ENCODE measurements at regions not wholly inside any gene's neighbourhood (a gene's known extent, or its start where the extent isn't known, plus 50 kb on each side); places are given as distances from the start of the nearest gene placed in this dataset.

DNA sequence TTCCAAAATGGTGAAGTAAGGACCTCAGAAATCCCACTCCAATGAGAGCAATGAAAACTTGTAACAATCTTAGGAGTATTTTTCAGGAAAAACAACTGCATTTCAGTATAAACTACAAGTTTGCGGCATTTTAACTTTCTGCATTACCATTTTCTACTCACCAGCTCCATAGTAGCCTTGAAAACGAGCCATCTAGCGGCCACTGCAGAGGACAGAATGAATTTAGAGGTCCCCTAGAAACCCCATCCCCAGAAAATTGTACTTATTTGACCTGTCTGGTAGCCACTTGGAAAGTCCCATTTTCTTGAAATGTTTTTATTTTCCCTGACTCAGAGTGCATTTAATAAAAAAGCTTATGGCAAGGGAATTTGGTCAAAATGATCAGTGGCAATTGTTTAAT lies 205.4 kb upstream of the ITGA1 start:
- TF ChIP-seq, protein P1, sequence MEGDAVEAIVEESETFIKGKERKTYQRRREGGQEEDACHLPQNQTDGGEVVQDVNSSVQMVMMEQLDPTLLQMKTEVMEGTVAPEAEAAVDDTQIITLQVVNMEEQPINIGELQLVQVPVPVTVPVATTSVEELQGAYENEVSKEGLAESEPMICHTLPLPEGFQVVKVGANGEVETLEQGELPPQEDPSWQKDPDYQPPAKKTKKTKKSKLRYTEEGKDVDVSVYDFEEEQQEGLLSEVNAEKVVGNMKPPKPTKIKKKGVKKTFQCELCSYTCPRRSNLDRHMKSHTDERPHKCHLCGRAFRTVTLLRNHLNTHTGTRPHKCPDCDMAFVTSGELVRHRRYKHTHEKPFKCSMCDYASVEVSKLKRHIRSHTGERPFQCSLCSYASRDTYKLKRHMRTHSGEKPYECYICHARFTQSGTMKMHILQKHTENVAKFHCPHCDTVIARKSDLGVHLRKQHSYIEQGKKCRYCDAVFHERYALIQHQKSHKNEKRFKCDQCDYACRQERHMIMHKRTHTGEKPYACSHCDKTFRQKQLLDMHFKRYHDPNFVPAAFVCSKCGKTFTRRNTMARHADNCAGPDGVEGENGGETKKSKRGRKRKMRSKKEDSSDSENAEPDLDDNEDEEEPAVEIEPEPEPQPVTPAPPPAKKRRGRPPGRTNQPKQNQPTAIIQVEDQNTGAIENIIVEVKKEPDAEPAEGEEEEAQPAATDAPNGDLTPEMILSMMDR (IDR thresholded peaks at IDR 0.05; ENCODE audit: borderline replicate concordance, control extremely low read depth, extremely low read depth, insufficient read depth, missing control alignments) = no peak
- in situ Hi-C loops (cut with MboI; ENCODE audit: low sequenced_read_pairs, unreplicated experiment) = no loop called here
- DNase-seq (ENCODE audit: low spot score) = no peak

DNA sequence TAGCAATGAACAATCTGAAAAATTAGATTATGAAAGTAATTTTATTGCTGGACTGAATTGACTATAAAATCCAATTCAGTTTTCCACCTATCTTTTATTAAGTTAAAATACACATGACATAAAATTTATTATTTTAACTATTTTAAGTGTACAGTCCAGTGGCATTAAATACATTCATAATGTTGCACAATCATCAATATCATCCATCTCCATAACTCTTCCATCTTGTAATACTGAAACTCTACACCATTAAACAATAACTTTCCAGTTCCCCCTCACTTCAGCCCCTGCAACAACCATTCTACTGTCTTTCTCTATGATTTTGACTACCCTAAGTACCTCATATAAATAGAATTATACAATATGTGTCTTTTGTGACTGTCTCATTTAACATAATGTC lies 200.6 kb upstream of the ITGA1 start:
- in situ Hi-C loops (cut with MboI; ENCODE audit: low sequenced_read_pairs, unreplicated experiment) = no loop called here
- DNase-seq (ENCODE audit: low spot score) = no peak
- TF ChIP-seq, protein P1 (IDR thresholded peaks at IDR 0.05; ENCODE audit: borderline replicate concordance, control extremely low read depth, extremely low read depth, insufficient read depth, missing control alignments) = no peak

GRCh38 chr5:52597625-52598024 lies 190.1 kb upstream of the ITGA1 start:
- in situ Hi-C loops (cut with MboI; ENCODE audit: low sequenced_read_pairs, unreplicated experiment) = no loop called here
- no peak for DNase-seq (ENCODE audit: low spot score)
- TF ChIP-seq, protein P1 (IDR thresholded peaks at IDR 0.05; ENCODE audit: borderline replicate concordance, control extremely low read depth, extremely low read depth, insufficient read depth, missing control alignments) = no peak

DNA sequence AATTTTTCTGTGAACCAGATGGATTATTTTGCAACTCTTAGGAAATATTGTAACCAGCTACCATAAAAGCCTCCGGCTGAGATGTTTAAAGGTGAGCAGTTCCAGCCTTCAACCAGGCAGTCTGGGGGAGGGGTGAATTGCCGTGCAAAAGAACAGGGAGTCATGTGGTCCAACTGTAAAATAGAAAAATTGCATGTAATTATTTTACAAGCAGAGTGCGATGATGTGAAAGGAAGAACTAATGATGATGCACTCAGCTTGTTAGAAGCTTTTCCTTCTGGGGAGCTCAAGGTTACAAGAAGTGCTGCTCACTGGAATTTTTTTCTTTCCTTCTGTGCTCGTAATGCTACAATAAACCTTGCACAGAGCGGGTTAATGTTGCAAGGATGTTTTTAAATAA lies 188.7 kb upstream of the ITGA1 start:
- in situ Hi-C loops (cut with MboI; ENCODE audit: low sequenced_read_pairs, unreplicated experiment) = no loop called here
- DNase-seq (ENCODE audit: low spot score) = no peak
- TF ChIP-seq, protein P1 (IDR thresholded peaks at IDR 0.05; ENCODE audit: borderline replicate concordance, control extremely low read depth, extremely low read depth, insufficient read depth, missing control alignments) = no peak

DNA sequence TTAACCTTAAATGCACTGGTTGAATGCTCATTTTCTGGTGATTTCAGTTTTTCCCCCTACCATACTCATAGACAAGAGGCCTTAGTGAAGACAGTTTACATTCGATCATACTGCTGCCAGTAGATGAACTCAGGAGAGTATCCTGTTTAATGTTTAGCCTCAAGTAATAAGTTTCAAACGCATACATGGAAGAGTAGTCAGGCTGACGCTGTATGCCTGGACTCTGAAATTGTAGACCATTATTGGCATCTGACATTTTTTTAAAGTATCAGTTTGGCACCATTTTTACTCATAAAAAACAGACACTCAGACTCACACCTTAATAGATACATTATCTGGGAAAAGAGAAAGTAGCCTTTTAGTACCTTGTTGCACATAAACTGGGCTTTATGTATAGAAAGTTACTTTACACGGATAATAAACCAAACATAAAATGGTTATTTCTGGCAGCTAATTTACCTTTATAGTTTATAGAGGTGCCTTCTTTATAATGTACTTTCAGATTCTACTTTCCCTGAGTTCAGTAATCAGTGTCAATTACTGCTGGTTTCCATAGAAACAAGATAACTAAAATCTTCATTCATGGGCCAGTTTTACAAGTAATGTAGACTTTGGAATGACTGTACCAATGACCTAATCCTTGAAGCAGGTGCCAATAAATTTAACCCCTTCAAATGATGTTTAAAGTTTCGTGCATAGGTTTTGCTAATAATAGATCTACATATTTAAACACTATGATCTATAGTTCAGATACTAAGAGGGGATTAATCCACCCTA lies 183.8 kb upstream of the ITGA1 start:
- TF ChIP-seq, protein P1 (IDR thresholded peaks at IDR 0.05; ENCODE audit: borderline replicate concordance, control extremely low read depth, extremely low read depth, insufficient read depth, missing control alignments) = no peak
- no peak for DNase-seq (ENCODE audit: low spot score)
- in situ Hi-C loops (cut with MboI; ENCODE audit: low sequenced_read_pairs, unreplicated experiment) = no loop called here

- TF ChIP-seq, protein P1 (IDR thresholded peaks at IDR 0.05; ENCODE audit: borderline replicate concordance, control extremely low read depth, extremely low read depth, insufficient read depth, missing control alignments) = no peak
- DNase-seq (ENCODE audit: low spot score) = no peak
- in situ Hi-C loops (cut with MboI; ENCODE audit: low sequenced_read_pairs, unreplicated experiment) = no loop called here
Observed at GRCh38 chr5:52605317-52606313, 182.1 kb upstream of the ITGA1 start.
